Uterus (tissue), 2 donors: ENCODE measurements at regions not wholly inside any gene's neighbourhood (a gene's known extent, or its start where the extent isn't known, plus 50 kb on each side); places are given as distances from the start of the nearest gene placed in this dataset.

Experiments
- POLR2A ChIP-seq, 2 donors: fragments of 450-650 bp; IDR thresholded peaks; one replicate each; pipeline ENCODE4 v1.6.1; 2016; ENCODE audit warnings: antibody characterized with exemption in 2 of 2, mild to moderate bottlenecking in 1 of 2, moderate library complexity in 1 of 2
- TF ChIP-seq, protein P1 (sequence below), 4 experiments: fragments of 200-600 bp in 2 of 4; fragments of 450-650 bp in 2 of 4; sonication (generic) in 2 of 4; IDR thresholded peaks; one replicate each; pipeline ENCODE4 v1.5.1; 2016 to 2019; ENCODE audit warnings: antibody characterized with exemption in 4 of 4, mild to moderate bottlenecking in 2 of 4, moderate library complexity in 1 of 4

DNA sequence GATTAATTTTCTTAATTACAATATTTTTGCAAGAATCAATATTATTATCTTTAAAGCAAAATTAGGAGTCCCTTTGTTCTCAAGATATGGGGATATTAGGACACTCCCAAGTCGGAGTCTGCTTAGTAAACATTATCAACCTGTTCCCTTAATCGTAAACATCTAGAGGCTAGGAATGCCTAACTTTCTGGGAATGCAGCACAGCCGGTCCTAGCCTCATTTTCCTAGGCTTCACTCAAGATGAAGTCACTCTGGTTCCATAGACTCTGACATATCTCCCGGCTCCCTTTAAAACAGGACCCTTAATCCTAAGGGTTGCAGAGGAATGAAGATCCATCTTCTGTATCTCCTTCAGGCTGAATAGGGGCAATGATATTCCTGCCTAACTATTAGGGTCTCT, 367.6 kb downstream of the GPM6A start:
- TF ChIP-seq, protein P1, sequence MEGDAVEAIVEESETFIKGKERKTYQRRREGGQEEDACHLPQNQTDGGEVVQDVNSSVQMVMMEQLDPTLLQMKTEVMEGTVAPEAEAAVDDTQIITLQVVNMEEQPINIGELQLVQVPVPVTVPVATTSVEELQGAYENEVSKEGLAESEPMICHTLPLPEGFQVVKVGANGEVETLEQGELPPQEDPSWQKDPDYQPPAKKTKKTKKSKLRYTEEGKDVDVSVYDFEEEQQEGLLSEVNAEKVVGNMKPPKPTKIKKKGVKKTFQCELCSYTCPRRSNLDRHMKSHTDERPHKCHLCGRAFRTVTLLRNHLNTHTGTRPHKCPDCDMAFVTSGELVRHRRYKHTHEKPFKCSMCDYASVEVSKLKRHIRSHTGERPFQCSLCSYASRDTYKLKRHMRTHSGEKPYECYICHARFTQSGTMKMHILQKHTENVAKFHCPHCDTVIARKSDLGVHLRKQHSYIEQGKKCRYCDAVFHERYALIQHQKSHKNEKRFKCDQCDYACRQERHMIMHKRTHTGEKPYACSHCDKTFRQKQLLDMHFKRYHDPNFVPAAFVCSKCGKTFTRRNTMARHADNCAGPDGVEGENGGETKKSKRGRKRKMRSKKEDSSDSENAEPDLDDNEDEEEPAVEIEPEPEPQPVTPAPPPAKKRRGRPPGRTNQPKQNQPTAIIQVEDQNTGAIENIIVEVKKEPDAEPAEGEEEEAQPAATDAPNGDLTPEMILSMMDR (IDR thresholded peaks at IDR 0.05): no peak
- TF ChIP-seq POLR2A (IDR thresholded peaks at IDR 0.05): no peak
